Left ventricle myocardium inferior (tissue), 1 donor: ENCODE measurements at regions not wholly inside any gene's neighbourhood (a gene's known extent, or its start where the extent isn't known, plus 50 kb on each side); places are given as distances from the start of the nearest gene placed in this dataset.

ENCODE experiments used
- DNase-seq: peaks from one replicate; pipeline ENCODE4 v3.0.0-alpha.2; 2020
- H3K27ac ChIP-seq: fragments of 200-600 bp; replicated peaks from 2 replicates; pipeline ENCODE4 v1.8.0; 2021
- H3K27me3 ChIP-seq: fragments of 200-600 bp; 2 replicates; pipeline ENCODE4 v1.8.0; 2021; ENCODE audit warnings: low read depth
- H3K36me3 ChIP-seq: fragments of 200-600 bp; 2 replicates; pipeline ENCODE4 v1.8.0; 2021
- H3K4me1 ChIP-seq: fragments of 200-600 bp; 2 replicates; pipeline ENCODE4 v1.8.0; 2021
- H3K4me3 ChIP-seq: fragments of 200-600 bp; 2 replicates; pipeline ENCODE4 v1.8.0; 2021; ENCODE audit warnings: mild to moderate bottlenecking, moderate library complexity
- H3K9me3 ChIP-seq: fragments of 200-600 bp; replicated peaks from 2 replicates; pipeline ENCODE4 v1.8.0; 2021
- CTCF ChIP-seq: fragments of 200-600 bp; IDR thresholded peaks from 2 replicates; pipeline ENCODE4 v1.8.0; 2021; ENCODE audit warnings: antibody characterized with exemption, mild to moderate bottlenecking, borderline replicate concordance
- intact Hi-C: fragments of 100-400 bp; cut with micrococcal nuclease; formaldehyde crosslinking; loops from one replicate; pipeline ENCODE4 v1.11.0; 2022
- donor health status: DM: no; HTN: yes; CAD: no; lungs with severe emphysema.

- H3K4me3 ChIP-seq: no peak overlapping the region
- DNase-seq: no peak
- no peak overlapping the region for H3K27ac ChIP-seq
- intact Hi-C loops: loop anchor here (5.0 kb wide), 1 partner anchor 189 kb away; no protein-coding TSS in a partner anchor
- no peak for TF ChIP-seq CTCF
- H3K36me3 ChIP-seq: no peaks in the 10 kb centered on the region
- H3K27me3 ChIP-seq: peaks cover 22% of the 10 kb centered on the region
- no peaks in the 10 kb centered on the region for H3K4me1 ChIP-seq
- H3K9me3 ChIP-seq: no peaks in the 10 kb centered on the region
Measured at GRCh38 chr6:159535656-159536350, 157.2 kb downstream of the SOD2 start.

GRCh38 chr6:159533568-159533967 lies 159.5 kb downstream of the SOD2 start:
- DNase-seq: no peak
- no peak overlapping the region for H3K27ac ChIP-seq
- H3K36me3 ChIP-seq: no peaks in the 10 kb centered on the region
- H3K9me3 ChIP-seq: no peaks in the 10 kb centered on the region
- intact Hi-C loops: no loop called here
- no peak overlapping the region for H3K4me3 ChIP-seq
- H3K4me1 ChIP-seq: no peaks in the 10 kb centered on the region
- TF ChIP-seq CTCF: no peak
- peaks cover 24% of the 10 kb centered on the region for H3K27me3 ChIP-seq

DNA sequence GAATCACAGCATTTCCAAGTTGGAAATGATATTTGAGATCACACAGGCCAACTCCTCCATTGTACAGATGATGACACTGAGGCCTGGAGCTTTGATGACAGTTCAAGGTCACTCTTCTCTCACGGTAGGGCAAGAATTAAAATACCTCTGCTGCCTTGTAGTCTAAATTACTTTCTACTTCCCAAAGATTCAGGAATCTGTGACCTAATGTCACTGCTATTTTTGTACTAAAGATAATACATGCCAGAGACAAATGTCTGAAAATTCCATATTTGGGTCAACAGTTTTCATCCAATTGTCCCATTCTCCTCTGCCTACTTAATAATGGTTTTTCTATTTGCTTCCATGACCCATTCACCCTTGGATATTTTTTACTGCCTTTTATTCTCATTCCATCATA lies 160.0 kb downstream of the SOD2 start:
- TF ChIP-seq CTCF: no peak
- intact Hi-C loops: no loop called here
- H3K27ac ChIP-seq: no peak overlapping the region
- H3K4me1 ChIP-seq: no peaks in the 10 kb centered on the region
- peaks cover 24% of the 10 kb centered on the region for H3K27me3 ChIP-seq
- no peaks in the 10 kb centered on the region for H3K36me3 ChIP-seq
- no peaks in the 10 kb centered on the region for H3K9me3 ChIP-seq
- no peak overlapping the region for H3K4me3 ChIP-seq
- no peak for DNase-seq

- Histone ChIP-seq H3K4me3 (no peak overlapping the region), H3K27me3 (peaks cover 20% of the 10 kb centered on the region)
Measured at GRCh38 chr6:159532155-159532554, 160.9 kb downstream of the SOD2 start.

DNA sequence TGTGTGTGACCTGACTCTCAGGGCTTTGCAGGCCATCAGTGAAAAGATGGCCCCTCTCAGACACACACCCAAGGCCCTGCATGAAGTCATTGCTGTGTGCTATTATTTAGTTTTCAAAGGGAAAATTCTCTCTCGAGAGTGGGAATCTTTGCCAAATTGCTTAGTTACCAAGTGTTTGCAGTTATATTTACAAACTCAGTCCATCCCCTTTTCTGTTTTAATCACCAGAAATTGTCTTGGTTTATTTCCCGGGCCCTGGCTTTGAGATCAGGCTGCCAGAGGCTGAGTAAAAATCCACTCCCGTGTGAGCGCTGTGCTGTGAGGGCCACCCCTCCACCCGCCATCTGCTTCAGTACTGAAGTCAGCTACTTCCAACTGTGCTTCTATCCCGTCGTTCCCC lies 163.1 kb downstream of the SOD2 start:
- no peaks in the 10 kb centered on the region for H3K4me1 ChIP-seq
- peaks cover 30% of the 10 kb centered on the region for H3K27me3 ChIP-seq
- intact Hi-C loops: no loop called here
- TF ChIP-seq CTCF: no peak
- peak; percentile 35 for DNase-seq
- no peak overlapping the region for H3K4me3 ChIP-seq
- H3K9me3 ChIP-seq: no peaks in the 10 kb centered on the region
- H3K27ac ChIP-seq: peak overlapping the region; percentile 54
- no peaks in the 10 kb centered on the region for H3K36me3 ChIP-seq

More at GRCh38 chr6:159532155-159532554, 160.9 kb downstream of the SOD2 start:
- no peak for TF ChIP-seq CTCF
- intact Hi-C loops: no loop called here
- Histone ChIP-seq H3K4me1 (no peaks in the 10 kb centered on the region), H3K27ac (no peak overlapping the region), H3K9me3 (no peaks in the 10 kb centered on the region), H3K36me3 (no peaks in the 10 kb centered on the region)
- DNase-seq: no peak
